ENCODE measurements at regions not wholly inside any gene's neighbourhood (a gene's known extent, or its start where the extent isn't known, plus 50 kb on each side); places are given as distances from the start of the nearest gene placed in this dataset.

DNA sequence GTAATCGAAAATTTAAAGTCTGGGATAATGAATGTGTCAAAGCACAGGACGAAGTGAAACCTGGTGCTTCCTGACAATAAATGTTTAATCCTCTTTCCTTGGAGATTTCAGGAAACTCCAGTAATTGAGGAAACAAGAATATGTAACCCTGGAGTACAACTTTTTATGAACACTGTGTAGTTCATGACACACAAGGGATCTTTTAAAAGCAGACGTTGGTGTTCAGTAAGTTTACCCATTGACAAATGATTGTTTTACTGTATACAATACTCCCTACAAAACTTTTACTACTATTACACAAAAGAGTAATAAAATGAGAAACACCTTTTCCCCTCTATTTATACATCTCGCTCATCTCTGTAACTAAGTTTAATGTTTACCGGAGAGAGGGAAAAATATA, 312.4 kb downstream of the PPARGC1A start:
- H3K36me3 ChIP-seq (ENCODE audit: control insufficient read depth, insufficient read depth, low read length), result no peaks in the 10 kb centered on the region
- ATAC-seq, result no peak
- TF ChIP-seq, protein P1, sequence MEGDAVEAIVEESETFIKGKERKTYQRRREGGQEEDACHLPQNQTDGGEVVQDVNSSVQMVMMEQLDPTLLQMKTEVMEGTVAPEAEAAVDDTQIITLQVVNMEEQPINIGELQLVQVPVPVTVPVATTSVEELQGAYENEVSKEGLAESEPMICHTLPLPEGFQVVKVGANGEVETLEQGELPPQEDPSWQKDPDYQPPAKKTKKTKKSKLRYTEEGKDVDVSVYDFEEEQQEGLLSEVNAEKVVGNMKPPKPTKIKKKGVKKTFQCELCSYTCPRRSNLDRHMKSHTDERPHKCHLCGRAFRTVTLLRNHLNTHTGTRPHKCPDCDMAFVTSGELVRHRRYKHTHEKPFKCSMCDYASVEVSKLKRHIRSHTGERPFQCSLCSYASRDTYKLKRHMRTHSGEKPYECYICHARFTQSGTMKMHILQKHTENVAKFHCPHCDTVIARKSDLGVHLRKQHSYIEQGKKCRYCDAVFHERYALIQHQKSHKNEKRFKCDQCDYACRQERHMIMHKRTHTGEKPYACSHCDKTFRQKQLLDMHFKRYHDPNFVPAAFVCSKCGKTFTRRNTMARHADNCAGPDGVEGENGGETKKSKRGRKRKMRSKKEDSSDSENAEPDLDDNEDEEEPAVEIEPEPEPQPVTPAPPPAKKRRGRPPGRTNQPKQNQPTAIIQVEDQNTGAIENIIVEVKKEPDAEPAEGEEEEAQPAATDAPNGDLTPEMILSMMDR (IDR thresholded peaks at IDR 0.05), result no peak
- no peak for TF ChIP-seq TCF7L2 (IDR thresholded peaks at IDR 0.05; ENCODE audit: low read depth, low read length)

DNA sequence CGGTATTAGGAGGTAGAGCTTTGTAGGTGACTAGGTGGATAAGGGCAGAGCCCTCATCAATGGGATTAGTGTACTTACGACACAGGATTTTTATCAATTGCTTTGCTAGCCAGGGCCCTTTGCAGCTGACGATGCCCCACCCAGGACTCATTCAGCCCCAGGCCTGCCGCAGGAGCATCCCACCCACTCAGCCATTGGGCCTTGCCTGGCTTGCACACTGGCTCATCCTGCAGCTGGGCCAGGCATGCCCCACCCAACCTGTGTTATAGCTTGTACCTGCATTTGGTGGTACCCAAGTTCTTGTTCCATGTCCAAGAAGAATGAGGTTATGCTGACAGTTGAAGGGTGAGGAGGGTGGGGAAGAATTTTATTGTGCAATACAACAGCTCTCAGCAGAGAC, 317.5 kb downstream of the PPARGC1A start:
- BruUV-seq (replicated peaks), result no TSS peak
- no peak overlapping the region for H3K27ac ChIP-seq (ENCODE audit: low read length)
- no peaks in the 10 kb centered on the region for H3K9me3 ChIP-seq (ENCODE audit: control insufficient read depth, insufficient read depth, low read depth, low read length)
- intact Hi-C loops (cut with micrococcal nuclease; ENCODE audit: unreplicated experiment), result no loop called here
- in situ Hi-C loops (cut with HindIII; ENCODE audit: low pct_unique_long_range_greater_than_20kb, low sequenced_read_pairs), result no loop called here
- H3K4me3 ChIP-seq (ENCODE audit: low read depth in 2 of 2, low read length in 2 of 2), result no peak overlapping the region
- no peaks in the 10 kb centered on the region for H3K27me3 ChIP-seq (ENCODE audit: control insufficient read depth, insufficient read depth, low read length)
- POLR2A ChIA-PET, result no interaction called here
- H3K4me1 ChIP-seq (ENCODE audit: control insufficient read depth, insufficient read depth, low read length), result no peaks in the 10 kb centered on the region
- DNase-seq (ENCODE audit: low read depth, low spot score) (no peak), ATAC-seq (no peak)
- TF ChIP-seq, protein P1 (IDR thresholded peaks at IDR 0.05), result no peak
- TF ChIP-seq, protein P2, sequence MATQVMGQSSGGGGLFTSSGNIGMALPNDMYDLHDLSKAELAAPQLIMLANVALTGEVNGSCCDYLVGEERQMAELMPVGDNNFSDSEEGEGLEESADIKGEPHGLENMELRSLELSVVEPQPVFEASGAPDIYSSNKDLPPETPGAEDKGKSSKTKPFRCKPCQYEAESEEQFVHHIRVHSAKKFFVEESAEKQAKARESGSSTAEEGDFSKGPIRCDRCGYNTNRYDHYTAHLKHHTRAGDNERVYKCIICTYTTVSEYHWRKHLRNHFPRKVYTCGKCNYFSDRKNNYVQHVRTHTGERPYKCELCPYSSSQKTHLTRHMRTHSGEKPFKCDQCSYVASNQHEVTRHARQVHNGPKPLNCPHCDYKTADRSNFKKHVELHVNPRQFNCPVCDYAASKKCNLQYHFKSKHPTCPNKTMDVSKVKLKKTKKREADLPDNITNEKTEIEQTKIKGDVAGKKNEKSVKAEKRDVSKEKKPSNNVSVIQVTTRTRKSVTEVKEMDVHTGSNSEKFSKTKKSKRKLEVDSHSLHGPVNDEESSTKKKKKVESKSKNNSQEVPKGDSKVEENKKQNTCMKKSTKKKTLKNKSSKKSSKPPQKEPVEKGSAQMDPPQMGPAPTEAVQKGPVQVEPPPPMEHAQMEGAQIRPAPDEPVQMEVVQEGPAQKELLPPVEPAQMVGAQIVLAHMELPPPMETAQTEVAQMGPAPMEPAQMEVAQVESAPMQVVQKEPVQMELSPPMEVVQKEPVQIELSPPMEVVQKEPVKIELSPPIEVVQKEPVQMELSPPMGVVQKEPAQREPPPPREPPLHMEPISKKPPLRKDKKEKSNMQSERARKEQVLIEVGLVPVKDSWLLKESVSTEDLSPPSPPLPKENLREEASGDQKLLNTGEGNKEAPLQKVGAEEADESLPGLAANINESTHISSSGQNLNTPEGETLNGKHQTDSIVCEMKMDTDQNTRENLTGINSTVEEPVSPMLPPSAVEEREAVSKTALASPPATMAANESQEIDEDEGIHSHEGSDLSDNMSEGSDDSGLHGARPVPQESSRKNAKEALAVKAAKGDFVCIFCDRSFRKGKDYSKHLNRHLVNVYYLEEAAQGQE (IDR thresholded peaks at IDR 0.05; ENCODE audit: insufficient read depth in 1 of 2, low read depth in 2 of 2, low read length in 1 of 2), result no peak
- TF ChIP-seq SIN3A (IDR thresholded peaks at IDR 0.05; ENCODE audit: borderline replicate concordance, insufficient read depth, low read depth, low read length), result no peak
- TF ChIP-seq TCF7L2 (IDR thresholded peaks at IDR 0.05; ENCODE audit: low read depth, low read length), result no peak
- no peak for TF ChIP-seq POLR2AphosphoS5 (IDR thresholded peaks at IDR 0.05; ENCODE audit: low read depth, low read length)
- CTCF ChIA-PET, result no interaction called here
- H3K36me3 ChIP-seq (ENCODE audit: control insufficient read depth, insufficient read depth, low read length), result no peaks in the 10 kb centered on the region

More for the DNA sequence above, 312.4 kb downstream of the PPARGC1A start:
- Histone ChIP-seq H3K4me3 (ENCODE audit: low read depth in 2 of 2, low read length in 2 of 2) (no peak overlapping the region), H3K27ac (ENCODE audit: low read length) (no peak overlapping the region), H3K27me3 (ENCODE audit: control insufficient read depth, insufficient read depth, low read length) (no peaks in the 10 kb centered on the region), H3K4me1 (ENCODE audit: control insufficient read depth, insufficient read depth, low read length) (no peaks in the 10 kb centered on the region), H3K9me3 (ENCODE audit: control insufficient read depth, insufficient read depth, low read depth, low read length) (no peaks in the 10 kb centered on the region)
- ChIA-PET POLR2A (no interaction called here), CTCF (no interaction called here)
- in situ Hi-C loops (cut with HindIII; ENCODE audit: low pct_unique_long_range_greater_than_20kb, low sequenced_read_pairs) (no loop called here), intact Hi-C loops (cut with micrococcal nuclease; ENCODE audit: unreplicated experiment) (no loop called here)
- no peak for DNase-seq (ENCODE audit: low read depth, low spot score)
- BruUV-seq (replicated peaks), result no TSS peak

DNA sequence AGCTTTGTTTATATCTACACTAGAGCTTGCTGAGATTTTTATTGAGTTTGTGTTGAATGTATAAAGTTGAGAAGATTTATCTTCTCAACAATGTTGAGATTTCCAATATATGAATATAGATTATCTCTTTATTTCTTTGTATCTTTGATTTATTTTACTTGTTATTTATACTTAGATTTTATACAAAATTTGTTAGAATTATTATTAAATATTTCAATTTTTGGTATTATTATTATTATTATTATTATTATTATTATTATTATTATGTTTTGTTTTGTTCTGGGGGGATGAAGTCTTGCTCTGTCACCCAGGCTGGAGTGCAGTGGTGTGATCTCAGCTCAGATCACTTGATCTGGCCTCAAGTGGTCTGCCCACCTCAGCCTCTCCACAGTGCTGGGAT, 322.5 kb downstream of the PPARGC1A start:
- TF ChIP-seq TCF7L2 (IDR thresholded peaks at IDR 0.05; ENCODE audit: low read depth, low read length), result no peak
- no peak for TF ChIP-seq POLR2AphosphoS5 (IDR thresholded peaks at IDR 0.05; ENCODE audit: low read depth, low read length)
- TF ChIP-seq, protein P2 (IDR thresholded peaks at IDR 0.05; ENCODE audit: insufficient read depth in 1 of 2, low read depth in 2 of 2, low read length in 1 of 2), result no peak
- no peak for TF ChIP-seq SIN3A (IDR thresholded peaks at IDR 0.05; ENCODE audit: borderline replicate concordance, insufficient read depth, low read depth, low read length)
- TF ChIP-seq, protein P1 (IDR thresholded peaks at IDR 0.05), result no peak
- POLR2A ChIA-PET, result no interaction called here
- Histone ChIP-seq H3K27me3 (ENCODE audit: control insufficient read depth, insufficient read depth, low read length) (no peaks in the 10 kb centered on the region), H3K27ac (ENCODE audit: low read length) (no peak overlapping the region), H3K36me3 (ENCODE audit: control insufficient read depth, insufficient read depth, low read length) (no peaks in the 10 kb centered on the region), H3K4me1 (ENCODE audit: control insufficient read depth, insufficient read depth, low read length) (no peaks in the 10 kb centered on the region), H3K9me3 (ENCODE audit: control insufficient read depth, insufficient read depth, low read depth, low read length) (no peaks in the 10 kb centered on the region), H3K4me3 (ENCODE audit: low read depth in 2 of 2, low read length in 2 of 2) (no peak overlapping the region)
- no peak for DNase-seq (ENCODE audit: low read depth, low spot score)
- BruUV-seq (replicated peaks), result no TSS peak
- intact Hi-C loops (cut with micrococcal nuclease; ENCODE audit: unreplicated experiment), result no loop called here
- in situ Hi-C loops (cut with HindIII; ENCODE audit: low pct_unique_long_range_greater_than_20kb, low sequenced_read_pairs), result no loop called here
- no peak for ATAC-seq
- CTCF ChIA-PET, result no interaction called here
